HepG2 (cell line): ENCODE measurements at regions not wholly inside any gene's neighbourhood (a gene's known extent, or its start where the extent isn't known, plus 50 kb on each side); places are given as distances from the start of the nearest gene placed in this dataset.

Experiments used
- CBX5 ChIP-seq: sonication (generic); formaldehyde crosslinking; IDR thresholded peaks from 2 replicates; pipeline ENCODE4 v1.4.0; 2020; ENCODE audit warnings: missing genetic modification reagents, borderline replicate concordance
- ELF1 ChIP-seq: sonication (generic); formaldehyde crosslinking; IDR thresholded peaks from 2 replicates; pipeline ENCODE4 v1.4.0; 2020; ENCODE audit warnings: missing genetic modification reagents
- FOXA3 ChIP-seq: IDR thresholded peaks from 2 replicates; pipeline ENCODE4 v1.6.1; 2016; ENCODE audit warnings: missing genetic modification reagents, missing compliant biosample characterization
- MXI1 ChIP-seq: IDR thresholded peaks from 3 replicates; pipeline ENCODE4 v1.6.1; 2012; ENCODE audit warnings: low read depth, low read length, inconsistent platforms, borderline replicate concordance
- POLR2AphosphoS5 ChIP-seq: IDR thresholded peaks from 2 replicates; pipeline ENCODE4 v1.6.1; 2012; ENCODE audit warnings: low read depth, low read length
- RXRA ChIP-seq: sonication (generic); formaldehyde crosslinking; IDR thresholded peaks from 2 replicates; pipeline ENCODE4 v1.5.1; 2020; ENCODE audit warnings: missing genetic modification reagents
- TP53 ChIP-seq: sonication (generic); formaldehyde crosslinking; conservative IDR thresholded peaks from 2 replicates; pipeline ENCODE4 v1.4.0; 2020; ENCODE audit warnings: missing genetic modification reagents
- ZNF558 ChIP-seq: sonication (generic); formaldehyde crosslinking; IDR thresholded peaks from 2 replicates; pipeline ENCODE4 v1.9.0; 2022; ENCODE audit warnings: mild to moderate bottlenecking, missing genetic modification reagents, borderline replicate concordance
- TF ChIP-seq, protein P1 (sequence below): IDR thresholded peaks from 2 replicates; pipeline ENCODE4 v1.6.1; 2016
- TF ChIP-seq, protein P2 (sequence below): sonication (generic); formaldehyde crosslinking; IDR thresholded peaks from 2 replicates; pipeline ENCODE4 v1.5.0; 2020; ENCODE audit warnings: mild to moderate bottlenecking, missing genetic modification reagents, moderate library complexity

DNA sequence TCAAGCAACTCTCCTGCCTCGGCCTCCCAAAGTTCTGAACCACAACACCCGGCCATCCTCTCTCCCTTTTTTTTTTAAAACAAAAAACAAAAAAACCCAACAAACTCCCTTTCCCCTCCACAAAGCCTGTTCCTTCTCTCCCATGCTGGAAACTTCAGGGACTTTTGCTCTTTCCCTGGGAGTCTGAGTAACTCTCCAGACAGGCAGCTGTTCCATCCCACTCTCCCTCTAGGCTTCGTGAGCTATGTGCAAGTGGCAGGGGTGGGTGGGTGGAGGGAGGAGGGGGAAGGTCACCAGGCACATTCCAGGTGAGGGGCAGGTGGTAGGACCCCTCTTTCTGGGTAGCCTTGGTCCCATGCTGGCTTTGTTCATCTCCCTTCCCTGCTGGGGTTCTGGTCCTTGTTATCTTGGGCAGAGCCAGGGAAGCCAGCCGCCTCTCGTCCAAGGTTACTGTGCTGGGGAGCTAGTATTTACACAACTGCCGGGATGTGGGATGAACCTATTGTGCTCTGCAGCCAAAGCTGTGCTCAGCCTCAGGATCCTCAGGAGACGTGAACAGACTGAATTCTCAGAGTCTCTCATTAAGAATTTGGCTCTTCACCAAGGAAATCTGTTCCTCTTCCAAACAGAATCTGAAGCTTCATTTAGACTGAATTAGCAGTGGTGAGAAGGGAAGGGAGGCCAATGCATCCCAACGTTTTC lies 106.9 kb downstream of the LIPG start:
- TF ChIP-seq POLR2AphosphoS5 (no peak), RXRA (CRISPR knock-in tag) (no peak), ZNF558 (CRISPR knock-in tag) (no peak), TP53 (CRISPR knock-in tag) (no peak), MXI1 (no peak), CBX5 (CRISPR knock-in tag) (no peak), ELF1 (CRISPR knock-in tag) (no peak), FOXA3 (CRISPR knock-in tag) (0 out of 2 replicates have a peak, but pooled peaks have one; percentile 13)
- TF ChIP-seq, protein P1, sequence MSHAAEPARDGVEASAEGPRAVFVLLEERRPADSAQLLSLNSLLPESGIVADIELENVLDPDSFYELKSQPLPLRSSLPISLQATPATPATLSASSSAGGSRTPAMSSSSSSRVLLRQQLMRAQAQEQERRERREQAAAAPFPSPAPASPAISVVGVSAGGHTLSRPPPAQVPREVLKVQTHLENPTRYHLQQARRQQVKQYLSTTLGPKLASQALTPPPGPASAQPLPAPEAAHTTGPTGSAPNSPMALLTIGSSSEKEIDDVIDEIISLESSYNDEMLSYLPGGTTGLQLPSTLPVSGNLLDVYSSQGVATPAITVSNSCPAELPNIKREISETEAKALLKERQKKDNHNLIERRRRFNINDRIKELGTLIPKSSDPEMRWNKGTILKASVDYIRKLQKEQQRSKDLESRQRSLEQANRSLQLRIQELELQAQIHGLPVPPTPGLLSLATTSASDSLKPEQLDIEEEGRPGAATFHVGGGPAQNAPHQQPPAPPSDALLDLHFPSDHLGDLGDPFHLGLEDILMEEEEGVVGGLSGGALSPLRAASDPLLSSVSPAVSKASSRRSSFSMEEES (CRISPR knock-in tag) = no peak
- TF ChIP-seq, protein P2, sequence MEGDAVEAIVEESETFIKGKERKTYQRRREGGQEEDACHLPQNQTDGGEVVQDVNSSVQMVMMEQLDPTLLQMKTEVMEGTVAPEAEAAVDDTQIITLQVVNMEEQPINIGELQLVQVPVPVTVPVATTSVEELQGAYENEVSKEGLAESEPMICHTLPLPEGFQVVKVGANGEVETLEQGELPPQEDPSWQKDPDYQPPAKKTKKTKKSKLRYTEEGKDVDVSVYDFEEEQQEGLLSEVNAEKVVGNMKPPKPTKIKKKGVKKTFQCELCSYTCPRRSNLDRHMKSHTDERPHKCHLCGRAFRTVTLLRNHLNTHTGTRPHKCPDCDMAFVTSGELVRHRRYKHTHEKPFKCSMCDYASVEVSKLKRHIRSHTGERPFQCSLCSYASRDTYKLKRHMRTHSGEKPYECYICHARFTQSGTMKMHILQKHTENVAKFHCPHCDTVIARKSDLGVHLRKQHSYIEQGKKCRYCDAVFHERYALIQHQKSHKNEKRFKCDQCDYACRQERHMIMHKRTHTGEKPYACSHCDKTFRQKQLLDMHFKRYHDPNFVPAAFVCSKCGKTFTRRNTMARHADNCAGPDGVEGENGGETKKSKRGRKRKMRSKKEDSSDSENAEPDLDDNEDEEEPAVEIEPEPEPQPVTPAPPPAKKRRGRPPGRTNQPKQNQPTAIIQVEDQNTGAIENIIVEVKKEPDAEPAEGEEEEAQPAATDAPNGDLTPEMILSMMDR = no peak
